ENCODE measurements at regions not wholly inside any gene's neighbourhood (a gene's known extent, or its start where the extent isn't known, plus 50 kb on each side); places are given as distances from the start of the nearest gene placed in this dataset.

- TF ChIP-seq CTCF (IDR thresholded peaks at IDR 0.05; ENCODE audit: low read depth, low read length, poor library complexity, severe bottlenecking) (no peak), EZH2phosphoT487 (IDR thresholded peaks at IDR 0.05; ENCODE audit: borderline replicate concordance, low read length) (no peak)
- Histone ChIP-seq H3F3A (ENCODE audit: control insufficient read depth, insufficient read depth) (no peaks in the 10 kb centered on the region), H3K9me2 (replicated peaks; ENCODE audit: control insufficient read depth, low read length) (no peaks in the 10 kb centered on the region), H3K79me2 (ENCODE audit: control insufficient read depth, low read length) (no peaks in the 10 kb centered on the region), H3K9me3 (ENCODE audit: control insufficient read depth, insufficient read depth, low read length) (peaks cover 3% of the 10 kb centered on the region; the same call in 1 of the 2 replicates), H3K4me2 (ENCODE audit: low read length) (no peak overlapping the region), H3K27ac (ENCODE audit: low read depth, low read length) (no peak overlapping the region), H3K27me3 (ENCODE audit: control insufficient read depth, low read length) (no peaks in the 10 kb centered on the region), H4K20me1 (ENCODE audit: control insufficient read depth, insufficient read depth, low read depth, low read length) (no peaks in the 10 kb centered on the region), H3K4me3 (ENCODE audit: low read length) (no peak overlapping the region), H3K36me3 (ENCODE audit: control insufficient read depth, low read length) (no peaks in the 10 kb centered on the region), H3K4me1 (ENCODE audit: control insufficient read depth, low read length) (no peaks in the 10 kb centered on the region)
Measured at GRCh38 chr16:7037495-7037894, 295.1 kb upstream of the RBFOX1 start.

GRCh38 chr16:7031031-7031430, 301.6 kb upstream of the RBFOX1 start:
- Histone ChIP-seq H3F3A (ENCODE audit: control insufficient read depth, insufficient read depth) (no peaks in the 10 kb centered on the region), H3K27ac (ENCODE audit: low read depth, low read length) (no peak overlapping the region), H3K4me3 (ENCODE audit: low read length) (no peak overlapping the region), H3K9me3 (ENCODE audit: control insufficient read depth, insufficient read depth, low read length) (peaks cover 3% of the 10 kb centered on the region; the same call in 1 of the 2 replicates), H3K79me2 (ENCODE audit: control insufficient read depth, low read length) (no peaks in the 10 kb centered on the region), H3K36me3 (ENCODE audit: control insufficient read depth, low read length) (no peaks in the 10 kb centered on the region), H3K9me2 (replicated peaks; ENCODE audit: control insufficient read depth, low read length) (no peaks in the 10 kb centered on the region), H4K20me1 (ENCODE audit: control insufficient read depth, insufficient read depth, low read depth, low read length) (no peaks in the 10 kb centered on the region), H3K4me1 (ENCODE audit: control insufficient read depth, low read length) (no peaks in the 10 kb centered on the region), H3K4me2 (ENCODE audit: low read length) (no peak overlapping the region), H3K27me3 (ENCODE audit: control insufficient read depth, low read length) (no peaks in the 10 kb centered on the region)
- TF ChIP-seq CTCF (IDR thresholded peaks at IDR 0.05; ENCODE audit: low read depth, low read length, poor library complexity, severe bottlenecking) (no peak), EZH2phosphoT487 (IDR thresholded peaks at IDR 0.05; ENCODE audit: borderline replicate concordance, low read length) (no peak)

GRCh38 chr16:7027401-7027800, 305.2 kb upstream of the RBFOX1 start:
- Histone ChIP-seq H3K4me1 (ENCODE audit: control insufficient read depth, low read length) (no peaks in the 10 kb centered on the region), H3K27me3 (ENCODE audit: control insufficient read depth, low read length) (no peaks in the 10 kb centered on the region), H3K36me3 (ENCODE audit: control insufficient read depth, low read length) (no peaks in the 10 kb centered on the region), H3K9me2 (replicated peaks; ENCODE audit: control insufficient read depth, low read length) (no peaks in the 10 kb centered on the region), H4K20me1 (ENCODE audit: control insufficient read depth, insufficient read depth, low read depth, low read length) (no peaks in the 10 kb centered on the region), H3F3A (ENCODE audit: control insufficient read depth, insufficient read depth) (no peaks in the 10 kb centered on the region), H3K4me3 (ENCODE audit: low read length) (no peak overlapping the region), H3K9me3 (ENCODE audit: control insufficient read depth, insufficient read depth, low read length) (no peaks in the 10 kb centered on the region), H3K27ac (ENCODE audit: low read depth, low read length) (no peak overlapping the region), H3K79me2 (ENCODE audit: control insufficient read depth, low read length) (no peaks in the 10 kb centered on the region), H3K4me2 (ENCODE audit: low read length) (no peak overlapping the region)
- TF ChIP-seq CTCF (IDR thresholded peaks at IDR 0.05; ENCODE audit: low read depth, low read length, poor library complexity, severe bottlenecking): no peak
- no peak for TF ChIP-seq EZH2phosphoT487 (IDR thresholded peaks at IDR 0.05; ENCODE audit: borderline replicate concordance, low read length)

GRCh38 chr16:7026639-7027038, 306.0 kb upstream of the RBFOX1 start:
- no peaks in the 10 kb centered on the region for H3F3A ChIP-seq (ENCODE audit: control insufficient read depth, insufficient read depth)
- H3K27ac ChIP-seq (ENCODE audit: low read depth, low read length): no peak overlapping the region
- H3K4me2 ChIP-seq (ENCODE audit: low read length): no peak overlapping the region
- no peaks in the 10 kb centered on the region for H4K20me1 ChIP-seq (ENCODE audit: control insufficient read depth, insufficient read depth, low read depth, low read length)
- H3K9me3 ChIP-seq (ENCODE audit: control insufficient read depth, insufficient read depth, low read length): no peaks in the 10 kb centered on the region
- H3K4me3 ChIP-seq (ENCODE audit: low read length): no peak overlapping the region
- no peaks in the 10 kb centered on the region for H3K79me2 ChIP-seq (ENCODE audit: control insufficient read depth, low read length)
- H3K36me3 ChIP-seq (ENCODE audit: control insufficient read depth, low read length): no peaks in the 10 kb centered on the region
- no peaks in the 10 kb centered on the region for H3K27me3 ChIP-seq (ENCODE audit: control insufficient read depth, low read length)
- no peaks in the 10 kb centered on the region for H3K4me1 ChIP-seq (ENCODE audit: control insufficient read depth, low read length)
- TF ChIP-seq CTCF (IDR thresholded peaks at IDR 0.05; ENCODE audit: low read depth, low read length, poor library complexity, severe bottlenecking) (no peak), EZH2phosphoT487 (IDR thresholded peaks at IDR 0.05; ENCODE audit: borderline replicate concordance, low read length) (no peak)
- no peaks in the 10 kb centered on the region for H3K9me2 ChIP-seq (replicated peaks; ENCODE audit: control insufficient read depth, low read length)
